Neural cell (in vitro differentiated cells): ENCODE measurements at regions not wholly inside any gene's neighbourhood (a gene's known extent, or its start where the extent isn't known, plus 50 kb on each side); places are given as distances from the start of the nearest gene placed in this dataset.

Experiments used
- CTCF ChIP-seq: fragments of 450-650 bp; IDR thresholded peaks from 2 replicates; pipeline ENCODE4 v1.5.1; 2014; ENCODE audit warnings: antibody characterized with exemption, mild to moderate bottlenecking, moderate library complexity; ENCODE audit not compliant: poor library complexity, severe bottlenecking
- RAD21 ChIP-seq: fragments of 450-650 bp; conservative IDR thresholded peaks from 2 replicates; pipeline ENCODE4 v1.6.1; 2014; ENCODE audit warnings: antibody characterized with exemption, mild to moderate bottlenecking, moderate library complexity
- SMC3 ChIP-seq: fragments of 450-650 bp; conservative IDR thresholded peaks from 2 replicates; pipeline ENCODE4 v1.6.1; 2014; ENCODE audit warnings: antibody characterized with exemption, mild to moderate bottlenecking, moderate library complexity; ENCODE audit not compliant: poor library complexity

DNA sequence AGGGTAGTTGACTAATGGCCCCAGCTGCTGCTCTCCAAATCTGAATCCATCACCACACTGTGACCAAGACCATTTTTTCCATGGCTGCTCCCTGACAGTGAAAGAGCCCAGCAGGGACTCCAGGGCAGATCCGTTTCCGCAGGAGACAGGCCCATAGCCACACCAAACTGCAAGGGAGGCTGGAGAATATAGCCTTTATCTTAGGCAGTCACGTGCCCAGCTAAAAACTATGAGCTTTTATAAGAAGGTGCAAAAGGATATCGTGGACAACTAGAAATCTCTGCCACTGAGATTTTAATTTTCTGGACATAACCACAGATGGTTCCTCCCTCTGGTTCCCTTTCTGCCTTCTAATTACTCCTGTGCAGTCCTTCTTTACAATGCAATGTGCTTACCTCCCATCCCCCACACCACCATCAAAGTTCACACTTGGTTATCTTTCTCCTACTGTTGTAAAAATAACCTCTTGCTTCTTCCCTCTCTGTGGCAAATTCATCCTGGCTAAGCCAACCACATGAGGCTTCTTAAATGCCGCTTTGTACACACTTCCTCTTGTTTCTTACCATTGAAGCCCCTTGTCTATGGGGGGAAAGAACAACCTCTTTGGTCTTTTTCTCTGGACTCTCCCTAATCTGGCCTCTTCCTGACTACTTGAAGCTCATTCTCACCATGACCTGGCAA, 233.7 kb downstream of the SHQ1 start:
- TF ChIP-seq CTCF (no peak), RAD21 (no peak), SMC3 (no peak)
